ENCODE measurements at regions not wholly inside any gene's neighbourhood (a gene's known extent, or its start where the extent isn't known, plus 50 kb on each side); places are given as distances from the start of the nearest gene placed in this dataset.
A peak's percentile ranks its signal among the peaks of the same experiment; 100 is the strongest.

- Histone ChIP-seq H2AFZ (ENCODE audit: low read length) (no peak overlapping the region), H3K4me2 (ENCODE audit: extremely low read depth, insufficient read depth, low read length) (peak overlapping the region; percentile 65), H4K20me1 (ENCODE audit: control insufficient read depth, extremely low read depth, insufficient read depth, low read length) (no peaks in the 10 kb centered on the region), H3K36me3 (ENCODE audit: control insufficient read depth, insufficient read depth, low read length) (no peaks in the 10 kb centered on the region), H3K9me3 (ENCODE audit: control insufficient read depth, insufficient read depth, low read depth, low read length) (no peaks in the 10 kb centered on the region), H3K27me3 (ENCODE audit: control insufficient read depth, insufficient read depth, low read length) (no peaks in the 10 kb centered on the region), H3K27ac (ENCODE audit: insufficient read depth, low read length) (peak overlapping the region; percentile 60), H3K9ac (ENCODE audit: insufficient read depth, low read length) (no peak overlapping the region), H3K79me2 (ENCODE audit: control insufficient read depth, insufficient read depth, low read length) (no peaks in the 10 kb centered on the region), H3K4me3 (replicated peaks in 1 of 4; ENCODE audit: control extremely low read depth in 1 of 4, insufficient read depth in 1 of 4, low read depth in 3 of 4, low read length in 4 of 4) (no peak overlapping the region), H3K4me1 (ENCODE audit: control insufficient read depth, extremely low read depth, insufficient read depth, low read length) (peaks cover 12% of the 10 kb centered on the region)
- no peak for TF ChIP-seq EZH2 (IDR thresholded peaks at IDR 0.05; ENCODE audit: low read length, missing control alignments)
- TF ChIP-seq, protein P1, sequence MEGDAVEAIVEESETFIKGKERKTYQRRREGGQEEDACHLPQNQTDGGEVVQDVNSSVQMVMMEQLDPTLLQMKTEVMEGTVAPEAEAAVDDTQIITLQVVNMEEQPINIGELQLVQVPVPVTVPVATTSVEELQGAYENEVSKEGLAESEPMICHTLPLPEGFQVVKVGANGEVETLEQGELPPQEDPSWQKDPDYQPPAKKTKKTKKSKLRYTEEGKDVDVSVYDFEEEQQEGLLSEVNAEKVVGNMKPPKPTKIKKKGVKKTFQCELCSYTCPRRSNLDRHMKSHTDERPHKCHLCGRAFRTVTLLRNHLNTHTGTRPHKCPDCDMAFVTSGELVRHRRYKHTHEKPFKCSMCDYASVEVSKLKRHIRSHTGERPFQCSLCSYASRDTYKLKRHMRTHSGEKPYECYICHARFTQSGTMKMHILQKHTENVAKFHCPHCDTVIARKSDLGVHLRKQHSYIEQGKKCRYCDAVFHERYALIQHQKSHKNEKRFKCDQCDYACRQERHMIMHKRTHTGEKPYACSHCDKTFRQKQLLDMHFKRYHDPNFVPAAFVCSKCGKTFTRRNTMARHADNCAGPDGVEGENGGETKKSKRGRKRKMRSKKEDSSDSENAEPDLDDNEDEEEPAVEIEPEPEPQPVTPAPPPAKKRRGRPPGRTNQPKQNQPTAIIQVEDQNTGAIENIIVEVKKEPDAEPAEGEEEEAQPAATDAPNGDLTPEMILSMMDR (conservative IDR thresholded peaks at IDR 0.05 in 1 of 2, IDR thresholded peaks at IDR 0.05 in 1 of 2; ENCODE audit: low read depth in 1 of 2, low read length in 2 of 2): no peak
- no peak for DNase-seq (ENCODE audit: low read depth in 2 of 2)
Measured at GRCh38 chr2:37872192-37872750, 52.8 kb upstream of the RMDN2 start.

- Histone ChIP-seq H3K4me1 (ENCODE audit: control insufficient read depth, extremely low read depth, insufficient read depth, low read length) (peaks cover 12% of the 10 kb centered on the region), H3K9ac (ENCODE audit: insufficient read depth, low read length) (no peak overlapping the region), H3K79me2 (ENCODE audit: control insufficient read depth, insufficient read depth, low read length) (no peaks in the 10 kb centered on the region), H3K4me3 (replicated peaks in 1 of 4; ENCODE audit: control extremely low read depth in 1 of 4, insufficient read depth in 1 of 4, low read depth in 3 of 4, low read length in 4 of 4) (no peak overlapping the region), H3K9me3 (ENCODE audit: control insufficient read depth, insufficient read depth, low read depth, low read length) (no peaks in the 10 kb centered on the region), H3K27me3 (ENCODE audit: control insufficient read depth, insufficient read depth, low read length) (no peaks in the 10 kb centered on the region), H2AFZ (ENCODE audit: low read length) (no peak overlapping the region), H3K36me3 (ENCODE audit: control insufficient read depth, insufficient read depth, low read length) (no peaks in the 10 kb centered on the region), H3K27ac (ENCODE audit: insufficient read depth, low read length) (no peak overlapping the region), H3K4me2 (ENCODE audit: extremely low read depth, insufficient read depth, low read length) (no peak overlapping the region), H4K20me1 (ENCODE audit: control insufficient read depth, extremely low read depth, insufficient read depth, low read length) (no peaks in the 10 kb centered on the region)
- no peak for DNase-seq (ENCODE audit: low read depth in 2 of 2)
- TF ChIP-seq EZH2 (IDR thresholded peaks at IDR 0.05; ENCODE audit: low read length, missing control alignments): no peak
- TF ChIP-seq, protein P1 (conservative IDR thresholded peaks at IDR 0.05 in 1 of 2, IDR thresholded peaks at IDR 0.05 in 1 of 2; ENCODE audit: low read depth in 1 of 2, low read length in 2 of 2): no peak
Measured at GRCh38 chr2:37873229-37873628, 51.9 kb upstream of the RMDN2 start.

- no peaks in the 10 kb centered on the region for H4K20me1 ChIP-seq (ENCODE audit: control insufficient read depth, extremely low read depth, insufficient read depth, low read length)
- peaks cover 12% of the 10 kb centered on the region for H3K4me1 ChIP-seq (ENCODE audit: control insufficient read depth, extremely low read depth, insufficient read depth, low read length)
- H3K27ac ChIP-seq (ENCODE audit: insufficient read depth, low read length): no peak overlapping the region
- DNase-seq (ENCODE audit: low read depth in 2 of 2): no peak
- no peaks in the 10 kb centered on the region for H3K79me2 ChIP-seq (ENCODE audit: control insufficient read depth, insufficient read depth, low read length)
- H3K27me3 ChIP-seq (ENCODE audit: control insufficient read depth, insufficient read depth, low read length): no peaks in the 10 kb centered on the region
- H3K36me3 ChIP-seq (ENCODE audit: control insufficient read depth, insufficient read depth, low read length): no peaks in the 10 kb centered on the region
- H3K4me3 ChIP-seq (replicated peaks in 1 of 4; ENCODE audit: control extremely low read depth in 1 of 4, insufficient read depth in 1 of 4, low read depth in 3 of 4, low read length in 4 of 4): no peak overlapping the region
- no peak overlapping the region for H2AFZ ChIP-seq (ENCODE audit: low read length)
- H3K9me3 ChIP-seq (ENCODE audit: control insufficient read depth, insufficient read depth, low read depth, low read length): no peaks in the 10 kb centered on the region
- TF ChIP-seq EZH2 (IDR thresholded peaks at IDR 0.05; ENCODE audit: low read length, missing control alignments): no peak
- TF ChIP-seq, protein P1 (conservative IDR thresholded peaks at IDR 0.05 in 1 of 2, IDR thresholded peaks at IDR 0.05 in 1 of 2; ENCODE audit: low read depth in 1 of 2, low read length in 2 of 2): no peak
- no peak overlapping the region for H3K4me2 ChIP-seq (ENCODE audit: extremely low read depth, insufficient read depth, low read length)
- no peak overlapping the region for H3K9ac ChIP-seq (ENCODE audit: insufficient read depth, low read length)
Measured at GRCh38 chr2:37873749-37874330, 51.2 kb upstream of the RMDN2 start.
